Activated naive CD4-positive, alpha-beta T cell treated with anti-CD3 and anti-CD28 coated beads, Interleukin-2, amount 10 ng/mL, durations not matched to agents 7 days and 5 days (primary cell): ENCODE measurements at regions not wholly inside any gene's neighbourhood (a gene's known extent, or its start where the extent isn't known, plus 50 kb on each side); places are given as distances from the start of the nearest gene placed in this dataset.

Experiments used
- CTCF ChIA-PET: fragments of 350-600 bp; sonication (Branson Sonifier 250); formaldehyde crosslinking; loops from one replicate; lab custom pipeline; 2021; ENCODE audit warnings: antibody characterized with exemption; lab: Charles Lee
- DNase-seq: peaks from one replicate; pipeline ENCODE4 v3.0.0-alpha.2; 2020
- H3K27ac Mint-ChIP-seq: one replicate; pipeline ENCODE4 v1.8.0; 2021; ENCODE audit warnings: mild to moderate bottlenecking, moderate library complexity, mixed read lengths
- H3K27me3 Mint-ChIP-seq: one replicate; pipeline ENCODE4 v1.8.0; 2021; ENCODE audit warnings: mild to moderate bottlenecking, mixed read lengths
- H3K36me3 Mint-ChIP-seq: one replicate; pipeline ENCODE4 v1.8.0; 2021; ENCODE audit warnings: mixed read lengths
- H3K4me1 Mint-ChIP-seq: one replicate; pipeline ENCODE4 v1.8.0; 2021; ENCODE audit warnings: mixed read lengths
- H3K4me3 Mint-ChIP-seq: one replicate; pipeline ENCODE4 v1.8.0; 2021; ENCODE audit warnings: mild to moderate bottlenecking, moderate library complexity, mixed read lengths
- H3K9me3 Mint-ChIP-seq: one replicate; pipeline ENCODE4 v1.8.0; 2021; ENCODE audit warnings: mixed read lengths

- Mint-ChIP-seq H3K36me3 (peaks cover 1% of the 10 kb centered on the region), H3K9me3 (no peaks in the 10 kb centered on the region), H3K4me1 (peaks cover 30% of the 10 kb centered on the region), H3K27me3 (no peaks in the 10 kb centered on the region), H3K27ac (peak overlapping the region; percentile 16), H3K4me3 (no peak overlapping the region)
- no peak for DNase-seq
- CTCF ChIA-PET, result interaction anchor here (0.6 to 1.0 kb wide), 2 partner anchors 158 to 175 kb away, joined by 3 read pairs; no protein-coding TSS in a partner anchor
These were observed 63.8 kb upstream of the ATP1A1 start for GRCh38 chr1:116309090-116309870.

- CTCF ChIA-PET, result no interaction called here
- Mint-ChIP-seq H3K9me3 (no peaks in the 10 kb centered on the region), H3K4me1 (peaks cover 30% of the 10 kb centered on the region), H3K4me3 (no peak overlapping the region), H3K27me3 (no peaks in the 10 kb centered on the region), H3K36me3 (peaks cover 1% of the 10 kb centered on the region), H3K27ac (no peak overlapping the region)
- no peak for DNase-seq
These were observed 62.9 kb upstream of the ATP1A1 start for GRCh38 chr1:116310180-116310579.

GRCh38 chr1:116311193-116311592 lies 61.9 kb upstream of the ATP1A1 start:
- CTCF ChIA-PET, result no interaction called here
- Mint-ChIP-seq H3K27ac (no peak overlapping the region), H3K27me3 (no peaks in the 10 kb centered on the region), H3K9me3 (no peaks in the 10 kb centered on the region), H3K4me3 (no peak overlapping the region), H3K4me1 (peaks cover 30% of the 10 kb centered on the region), H3K36me3 (no peaks in the 10 kb centered on the region)
- no peak for DNase-seq

- H3K36me3 Mint-ChIP-seq, result no peaks in the 10 kb centered on the region
- CTCF ChIA-PET, result interaction anchor here (1.0 kb wide), 1 partner anchor 8 kb away, joined by 4 read pairs; no protein-coding TSS in a partner anchor
- H3K27ac Mint-ChIP-seq, result no peak overlapping the region
- no peak overlapping the region for H3K4me3 Mint-ChIP-seq
- no peaks in the 10 kb centered on the region for H3K27me3 Mint-ChIP-seq
- no peaks in the 10 kb centered on the region for H3K9me3 Mint-ChIP-seq
- peaks cover 33% of the 10 kb centered on the region for H3K4me1 Mint-ChIP-seq
- no peak for DNase-seq
These were observed 61.0 kb upstream of the ATP1A1 start for GRCh38 chr1:116311756-116312680.

GRCh38 chr1:116312681-116313069 lies 60.4 kb upstream of the ATP1A1 start:
- H3K36me3 Mint-ChIP-seq, result no peaks in the 10 kb centered on the region
- peaks cover 39% of the 10 kb centered on the region for H3K4me1 Mint-ChIP-seq

GRCh38 chr1:116313776-116314175 lies 59.3 kb upstream of the ATP1A1 start:
- H3K9me3 Mint-ChIP-seq, result no peaks in the 10 kb centered on the region
- no peaks in the 10 kb centered on the region for H3K36me3 Mint-ChIP-seq
- no peak overlapping the region for H3K27ac Mint-ChIP-seq
- no peak for DNase-seq
- no peak overlapping the region for H3K4me3 Mint-ChIP-seq
- H3K4me1 Mint-ChIP-seq, result peaks cover 41% of the 10 kb centered on the region
- H3K27me3 Mint-ChIP-seq, result no peaks in the 10 kb centered on the region
- CTCF ChIA-PET, result no interaction called here

More at GRCh38 chr1:116312681-116313069, 60.4 kb upstream of the ATP1A1 start:
- no peak overlapping the region for H3K27ac Mint-ChIP-seq
- no peak overlapping the region for H3K4me3 Mint-ChIP-seq
- H3K27me3 Mint-ChIP-seq, result no peaks in the 10 kb centered on the region
- H3K9me3 Mint-ChIP-seq, result no peaks in the 10 kb centered on the region
- no peak for DNase-seq
- CTCF ChIA-PET, result interaction anchor here (0.6 to 1.0 kb wide), 2 partner anchors 8 to 174 kb away, joined by 3 to 4 read pairs; no protein-coding TSS in a partner anchor

GRCh38 chr1:116314305-116314919 lies 58.6 kb upstream of the ATP1A1 start:
- no peaks in the 10 kb centered on the region for H3K36me3 Mint-ChIP-seq
- no peak for DNase-seq
- peaks cover 40% of the 10 kb centered on the region for H3K4me1 Mint-ChIP-seq
- CTCF ChIA-PET, result no interaction called here
- no peaks in the 10 kb centered on the region for H3K9me3 Mint-ChIP-seq
- H3K27ac Mint-ChIP-seq, result no peak overlapping the region
- no peaks in the 10 kb centered on the region for H3K27me3 Mint-ChIP-seq
- H3K4me3 Mint-ChIP-seq, result no peak overlapping the region

- H3K27me3 Mint-ChIP-seq, result no peaks in the 10 kb centered on the region
- DNase-seq, result no peak
- H3K36me3 Mint-ChIP-seq, result no peaks in the 10 kb centered on the region
- no peaks in the 10 kb centered on the region for H3K9me3 Mint-ChIP-seq
- CTCF ChIA-PET, result interaction anchor here (1.0 kb wide), 1 partner anchor 76 kb away, joined by 4 read pairs; no protein-coding TSS in a partner anchor
- peaks cover 39% of the 10 kb centered on the region for H3K4me1 Mint-ChIP-seq
- H3K4me3 Mint-ChIP-seq, result no peak overlapping the region
- H3K27ac Mint-ChIP-seq, result no peak overlapping the region
These were observed 56.7 kb upstream of the ATP1A1 start for GRCh38 chr1:116316373-116316772.

- Mint-ChIP-seq H3K27me3 (no peaks in the 10 kb centered on the region), H3K27ac (no peak overlapping the region), H3K4me3 (no peak overlapping the region)
These were observed 54.1 kb upstream of the ATP1A1 start for GRCh38 chr1:116318897-116319296.

GRCh38 chr1:116320874-116321273 lies 52.2 kb upstream of the ATP1A1 start:
- Mint-ChIP-seq H3K27me3 (no peaks in the 10 kb centered on the region), H3K36me3 (peaks cover 3% of the 10 kb centered on the region), H3K4me3 (no peak overlapping the region), H3K9me3 (no peaks in the 10 kb centered on the region), H3K4me1 (peaks cover 70% of the 10 kb centered on the region), H3K27ac (no peak overlapping the region)
- DNase-seq, result no peak
- CTCF ChIA-PET, result interaction anchor here (0.6 kb wide), 1 partner anchor 38 kb away, joined by 4 read pairs; no protein-coding TSS in a partner anchor

More at GRCh38 chr1:116318897-116319296, 54.1 kb upstream of the ATP1A1 start:
- H3K36me3 Mint-ChIP-seq, result peaks cover 3% of the 10 kb centered on the region
- no peaks in the 10 kb centered on the region for H3K9me3 Mint-ChIP-seq
- no peak for DNase-seq
- CTCF ChIA-PET, result no interaction called here
- H3K4me1 Mint-ChIP-seq, result peaks cover 51% of the 10 kb centered on the region

- CTCF ChIA-PET, result interaction anchor here (0.8 kb wide), 1 partner anchor 182 kb away, joined by 4 read pairs; no protein-coding TSS in a partner anchor
- Mint-ChIP-seq H3K9me3 (no peaks in the 10 kb centered on the region), H3K36me3 (peaks cover 3% of the 10 kb centered on the region), H3K4me3 (peak overlapping the region; percentile 39), H3K4me1 (peaks cover 77% of the 10 kb centered on the region), H3K27me3 (no peaks in the 10 kb centered on the region), H3K27ac (peak overlapping the region; percentile 92)
- peak; percentile 52 for DNase-seq
These were observed 51.3 kb upstream of the ATP1A1 start for GRCh38 chr1:116321766-116322175.

GRCh38 chr1:116322752-116323405 lies 50.2 kb upstream of the ATP1A1 start:
- H3K9me3 Mint-ChIP-seq, result no peaks in the 10 kb centered on the region

More at GRCh38 chr1:116322752-116323405, 50.2 kb upstream of the ATP1A1 start:
- Mint-ChIP-seq H3K4me1 (peaks cover 80% of the 10 kb centered on the region), H3K27ac (peak overlapping the region; percentile 61), H3K27me3 (no peaks in the 10 kb centered on the region), H3K4me3 (peak overlapping the region; percentile 2), H3K36me3 (peaks cover 3% of the 10 kb centered on the region)
- no peak for DNase-seq
- CTCF ChIA-PET, result no interaction called here
